ENCODE measurements at regions not wholly inside any gene's neighbourhood (a gene's known extent, or its start where the extent isn't known, plus 50 kb on each side); places are given as distances from the start of the nearest gene placed in this dataset.

DNA sequence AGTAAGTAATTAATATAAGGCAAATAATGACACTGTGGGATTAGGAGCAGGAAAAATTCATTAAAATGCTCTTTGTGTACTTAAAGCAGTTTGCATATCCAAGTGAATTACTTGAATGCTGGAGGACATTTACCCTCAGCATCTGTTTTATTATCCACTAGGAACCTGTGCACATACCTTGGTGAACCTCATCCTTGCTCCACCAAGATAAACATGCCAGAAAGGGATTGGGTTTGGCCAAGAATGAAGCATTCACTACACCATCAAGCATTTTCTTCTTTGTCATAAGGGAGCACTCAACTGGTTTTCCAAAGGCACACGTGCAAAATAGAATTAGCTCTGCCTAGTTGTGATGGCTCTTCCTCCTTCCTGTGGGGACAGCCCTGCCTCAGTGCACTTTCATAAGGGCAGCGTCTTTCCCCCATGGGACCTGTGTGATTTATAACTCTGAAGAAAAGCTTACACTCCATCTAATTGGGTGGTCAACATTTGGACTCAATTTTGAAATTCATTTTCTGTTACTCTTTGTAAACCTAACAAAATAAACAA, 291.7 kb downstream of the USP46 start:
- no peak overlapping the region for H3K56ac ChIP-seq (ENCODE audit: extremely low read depth, insufficient read depth, low read length)
- H4K8ac ChIP-seq (ENCODE audit: low read depth in 2 of 2, low read length in 2 of 2): no peak overlapping the region
- no peak for ATAC-seq (ENCODE audit: low read depth)
- H3K4me3 ChIP-seq (ENCODE audit: insufficient read depth, low read depth, low read length): no peak overlapping the region
- H3K4me1 ChIP-seq (ENCODE audit: control insufficient read depth, insufficient read depth, low read length): no peaks in the 10 kb centered on the region
- H2BK20ac ChIP-seq (ENCODE audit: low read depth, low read length): no peak overlapping the region
- H2AK5ac ChIP-seq (ENCODE audit: low read depth, low read length): no peak overlapping the region
- no peak overlapping the region for H2AK9ac ChIP-seq (replicated peaks; ENCODE audit: low read depth, low read length, poor library complexity)
- H3K9me3 ChIP-seq (ENCODE audit: control insufficient read depth, insufficient read depth, low read length): no peaks in the 10 kb centered on the region
- no peak overlapping the region for H3K18ac ChIP-seq (ENCODE audit: low read depth, low read length)
- no peak overlapping the region for H3K4me2 ChIP-seq (ENCODE audit: low read depth, low read length)
- no peak overlapping the region for H2BK5ac ChIP-seq (ENCODE audit: low read depth, low read length, poor library complexity, severe bottlenecking)
- no peak overlapping the region for H3K23ac ChIP-seq (ENCODE audit: low read depth, low read length)
- WGBS, 2 experiments (ENCODE audit: extremely low coverage in 2 of 2, insufficient read length in 1 of 2): no CpG with 5 or more reads among the region's 2 CpGs
- H3K4ac ChIP-seq (ENCODE audit: low read depth, low read length): no peak overlapping the region
- TF ChIP-seq CHD1 (IDR thresholded peaks at IDR 0.05; ENCODE audit: low read depth, low read length): no peak
- TF ChIP-seq, protein P1, sequence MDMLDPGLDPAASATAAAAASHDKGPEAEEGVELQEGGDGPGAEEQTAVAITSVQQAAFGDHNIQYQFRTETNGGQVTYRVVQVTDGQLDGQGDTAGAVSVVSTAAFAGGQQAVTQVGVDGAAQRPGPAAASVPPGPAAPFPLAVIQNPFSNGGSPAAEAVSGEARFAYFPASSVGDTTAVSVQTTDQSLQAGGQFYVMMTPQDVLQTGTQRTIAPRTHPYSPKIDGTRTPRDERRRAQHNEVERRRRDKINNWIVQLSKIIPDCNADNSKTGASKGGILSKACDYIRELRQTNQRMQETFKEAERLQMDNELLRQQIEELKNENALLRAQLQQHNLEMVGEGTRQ (IDR thresholded peaks at IDR 0.05; ENCODE audit: low read depth, low read length): no peak
- TF ChIP-seq RFX5 (IDR thresholded peaks at IDR 0.05; ENCODE audit: low read depth, low read length): no peak
- TF ChIP-seq CEBPB (IDR thresholded peaks at IDR 0.05; ENCODE audit: low read depth, low read length): no peak
- TF ChIP-seq RAD21 (IDR thresholded peaks at IDR 0.05; ENCODE audit: low read length): no peak
- TF ChIP-seq NFE2L2 (IDR thresholded peaks at IDR 0.05; ENCODE audit: low read depth, low read length): no peak
- TF ChIP-seq MAZ (IDR thresholded peaks at IDR 0.05; ENCODE audit: borderline replicate concordance, low read depth, low read length): no peak
- TF ChIP-seq MXI1 (IDR thresholded peaks at IDR 0.05; ENCODE audit: borderline replicate concordance, low read depth, low read length): no peak
- no peak for TF ChIP-seq MAFK (IDR thresholded peaks at IDR 0.05; ENCODE audit: low read depth, low read length)
- TF ChIP-seq, protein P2, sequence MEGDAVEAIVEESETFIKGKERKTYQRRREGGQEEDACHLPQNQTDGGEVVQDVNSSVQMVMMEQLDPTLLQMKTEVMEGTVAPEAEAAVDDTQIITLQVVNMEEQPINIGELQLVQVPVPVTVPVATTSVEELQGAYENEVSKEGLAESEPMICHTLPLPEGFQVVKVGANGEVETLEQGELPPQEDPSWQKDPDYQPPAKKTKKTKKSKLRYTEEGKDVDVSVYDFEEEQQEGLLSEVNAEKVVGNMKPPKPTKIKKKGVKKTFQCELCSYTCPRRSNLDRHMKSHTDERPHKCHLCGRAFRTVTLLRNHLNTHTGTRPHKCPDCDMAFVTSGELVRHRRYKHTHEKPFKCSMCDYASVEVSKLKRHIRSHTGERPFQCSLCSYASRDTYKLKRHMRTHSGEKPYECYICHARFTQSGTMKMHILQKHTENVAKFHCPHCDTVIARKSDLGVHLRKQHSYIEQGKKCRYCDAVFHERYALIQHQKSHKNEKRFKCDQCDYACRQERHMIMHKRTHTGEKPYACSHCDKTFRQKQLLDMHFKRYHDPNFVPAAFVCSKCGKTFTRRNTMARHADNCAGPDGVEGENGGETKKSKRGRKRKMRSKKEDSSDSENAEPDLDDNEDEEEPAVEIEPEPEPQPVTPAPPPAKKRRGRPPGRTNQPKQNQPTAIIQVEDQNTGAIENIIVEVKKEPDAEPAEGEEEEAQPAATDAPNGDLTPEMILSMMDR (conservative IDR thresholded peaks at IDR 0.05; ENCODE audit: low read depth, low read length): no peak
- no peak for TF ChIP-seq POLR2A (IDR thresholded peaks at IDR 0.05; ENCODE audit: low read depth, low read length)
- no peak for TF ChIP-seq SMC3 (IDR thresholded peaks at IDR 0.05; ENCODE audit: low read depth, low read length)
- no peak for TF ChIP-seq RCOR1 (IDR thresholded peaks at IDR 0.05; ENCODE audit: insufficient replicate concordance, low read length)
- no peak for TF ChIP-seq BHLHE40 (IDR thresholded peaks at IDR 0.05; ENCODE audit: low read depth, low read length)
- TF ChIP-seq, protein P3, sequence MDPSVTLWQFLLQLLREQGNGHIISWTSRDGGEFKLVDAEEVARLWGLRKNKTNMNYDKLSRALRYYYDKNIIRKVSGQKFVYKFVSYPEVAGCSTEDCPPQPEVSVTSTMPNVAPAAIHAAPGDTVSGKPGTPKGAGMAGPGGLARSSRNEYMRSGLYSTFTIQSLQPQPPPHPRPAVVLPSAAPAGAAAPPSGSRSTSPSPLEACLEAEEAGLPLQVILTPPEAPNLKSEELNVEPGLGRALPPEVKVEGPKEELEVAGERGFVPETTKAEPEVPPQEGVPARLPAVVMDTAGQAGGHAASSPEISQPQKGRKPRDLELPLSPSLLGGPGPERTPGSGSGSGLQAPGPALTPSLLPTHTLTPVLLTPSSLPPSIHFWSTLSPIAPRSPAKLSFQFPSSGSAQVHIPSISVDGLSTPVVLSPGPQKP (IDR thresholded peaks at IDR 0.05; ENCODE audit: borderline replicate concordance, low read depth, low read length): no peak
- no peak for TF ChIP-seq FOS (IDR thresholded peaks at IDR 0.05; ENCODE audit: low read depth, low read length)
- H3K14ac ChIP-seq (replicated peaks; ENCODE audit: low read depth, low read length): no peak overlapping the region
- ChIA-PET CTCF (interaction anchor here (1.0 kb wide), 1 partner anchor 9 kb away, joined by 4 read pairs; no protein-coding TSS in a partner anchor), POLR2A (ENCODE audit: unreplicated experiment) (no interaction called here)
- no peaks in the 10 kb centered on the region for H3K79me1 ChIP-seq (ENCODE audit: low read depth in 1 of 2, low read length in 2 of 2)
- in situ Hi-C loops (cut with MboI; ENCODE audit: low sequenced_read_pairs): no loop called here
- H2AFZ ChIP-seq (replicated peaks; ENCODE audit: low read length, poor library complexity): no peak overlapping the region
- H3K27ac ChIP-seq (ENCODE audit: insufficient read depth, low read length): no peak overlapping the region
- no peak overlapping the region for H4K5ac ChIP-seq (ENCODE audit: low read depth, low read length)
- intact Hi-C loops (cut with micrococcal nuclease): no loop called here
- DNase-seq: no peak
- H2BK15ac ChIP-seq (ENCODE audit: low read depth, low read length): no peak overlapping the region
- no peaks in the 10 kb centered on the region for H4K20me1 ChIP-seq (ENCODE audit: insufficient read depth, low read length)
- H4K91ac ChIP-seq (ENCODE audit: insufficient read depth, low read depth, low read length): no peak overlapping the region
- no TSS peak for BruUV-seq (replicated peaks)
- H3K36me3 ChIP-seq (ENCODE audit: control insufficient read depth, insufficient read depth, low read length): no peaks in the 10 kb centered on the region
- H3K9me1 ChIP-seq (ENCODE audit: insufficient read depth, low read length): no peaks in the 10 kb centered on the region
- H3K9ac ChIP-seq (ENCODE audit: low read depth, low read length): no peak overlapping the region
- H3K27me3 ChIP-seq (ENCODE audit: control insufficient read depth, insufficient read depth, low read length): peaks cover 8% of the 10 kb centered on the region
- H2BK120ac ChIP-seq (ENCODE audit: low read depth, low read length): no peak overlapping the region
- dilution Hi-C loops (cut with HindIII; ENCODE audit: low sequenced_read_pairs, unreplicated experiment): no loop called here
